ENCODE measurements at regions not wholly inside any gene's neighbourhood (a gene's known extent, or its start where the extent isn't known, plus 50 kb on each side); places are given as distances from the start of the nearest gene placed in this dataset.

DNA sequence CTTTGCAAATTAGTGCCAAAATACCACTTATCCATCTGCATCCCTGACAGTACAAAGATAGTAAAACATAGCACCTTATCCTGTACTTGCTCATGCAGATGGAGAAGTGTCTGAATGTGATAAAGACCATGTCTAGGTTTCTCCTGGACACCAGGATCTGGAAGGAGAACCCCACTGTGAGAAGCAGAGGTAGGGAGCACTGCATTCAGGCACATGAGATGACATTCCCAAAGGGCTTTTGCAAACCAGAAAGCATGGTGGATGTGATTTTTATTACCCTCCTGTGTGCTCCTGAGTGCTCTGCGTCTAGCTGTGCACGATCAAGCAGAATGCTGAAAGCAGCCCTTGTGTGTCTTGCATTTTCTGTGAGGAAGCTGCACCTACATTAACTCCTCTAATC is 857.6 kb upstream of the ID2 start:
- in situ Hi-C loops (cut with MboI; ENCODE audit: low sequenced_read_pairs), result no loop called here

DNA sequence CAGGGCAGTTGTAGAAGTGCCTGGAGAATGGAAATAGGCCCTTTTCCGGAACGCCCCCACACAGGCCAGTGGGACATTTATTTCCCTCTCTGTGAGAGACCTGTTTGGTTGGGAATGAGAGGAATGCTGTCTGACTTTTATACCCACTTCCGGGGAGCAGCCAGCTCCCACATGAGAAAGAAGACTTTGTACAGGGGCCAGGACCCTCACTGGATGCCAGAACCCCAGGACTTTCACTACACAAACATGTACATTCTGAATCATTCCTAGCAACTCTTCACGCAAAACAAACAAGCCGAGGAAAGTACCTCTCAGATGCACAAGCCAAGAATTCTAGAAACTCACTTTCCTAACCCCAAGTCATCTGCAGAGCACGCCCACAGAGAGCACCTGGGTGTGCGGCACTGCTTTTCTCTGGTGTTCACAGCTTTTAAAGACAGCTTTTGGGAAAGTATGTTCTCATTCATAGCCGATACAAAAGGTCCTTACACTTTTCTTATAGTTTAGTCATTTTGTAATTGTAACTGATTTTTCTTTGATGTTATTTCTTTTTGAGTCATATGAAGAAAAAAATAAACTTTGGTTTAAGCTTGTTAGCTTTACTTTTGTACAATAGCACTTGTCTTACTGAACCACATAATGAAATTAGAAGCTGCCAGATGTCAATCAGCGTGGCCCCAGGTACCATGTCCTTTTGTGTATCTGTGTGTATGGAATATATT is 856.1 kb upstream of the ID2 start:
- in situ Hi-C loops (cut with MboI; ENCODE audit: low sequenced_read_pairs), result no loop called here

DNA sequence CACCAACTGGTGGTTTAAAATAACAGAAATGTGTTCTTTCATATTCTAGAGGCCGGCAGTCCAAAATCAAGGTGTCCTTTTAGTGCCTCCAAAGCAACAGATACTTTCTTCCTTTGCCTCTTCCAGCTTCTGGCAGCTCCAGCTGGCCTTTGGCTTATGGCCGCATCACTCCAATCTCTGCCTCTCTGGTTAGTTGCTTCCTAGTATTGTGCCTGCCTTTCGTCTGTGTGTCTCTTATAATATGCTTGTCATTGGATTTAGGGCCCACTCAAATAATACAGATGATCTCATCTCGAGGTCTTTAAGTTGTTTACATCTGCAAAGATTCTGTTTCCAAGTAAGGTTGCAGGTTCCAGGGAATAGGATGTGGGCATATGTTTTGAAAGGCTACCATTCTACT is 855.2 kb upstream of the ID2 start:
- in situ Hi-C loops (cut with MboI; ENCODE audit: low sequenced_read_pairs), result no loop called here

DNA sequence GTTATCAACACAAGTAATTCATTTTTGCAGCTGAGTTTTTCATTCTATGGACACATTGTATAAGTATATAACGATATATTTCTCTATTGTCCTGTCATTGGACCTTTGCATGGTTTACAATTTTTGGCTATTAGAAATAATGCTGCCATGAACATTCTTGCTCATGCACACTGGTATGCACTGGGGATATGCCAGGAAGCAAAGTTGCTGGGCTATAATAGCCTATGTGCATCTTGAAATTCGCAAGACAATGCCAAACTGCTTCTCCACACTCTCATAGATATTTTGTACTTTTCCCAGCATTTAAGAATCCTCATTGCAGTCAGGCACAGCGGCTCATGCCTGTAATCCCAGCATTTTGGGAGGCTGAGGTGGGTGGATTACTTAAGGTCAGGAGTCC is 852.6 kb upstream of the ID2 start:
- in situ Hi-C loops (cut with MboI; ENCODE audit: low sequenced_read_pairs), result no loop called here

DNA sequence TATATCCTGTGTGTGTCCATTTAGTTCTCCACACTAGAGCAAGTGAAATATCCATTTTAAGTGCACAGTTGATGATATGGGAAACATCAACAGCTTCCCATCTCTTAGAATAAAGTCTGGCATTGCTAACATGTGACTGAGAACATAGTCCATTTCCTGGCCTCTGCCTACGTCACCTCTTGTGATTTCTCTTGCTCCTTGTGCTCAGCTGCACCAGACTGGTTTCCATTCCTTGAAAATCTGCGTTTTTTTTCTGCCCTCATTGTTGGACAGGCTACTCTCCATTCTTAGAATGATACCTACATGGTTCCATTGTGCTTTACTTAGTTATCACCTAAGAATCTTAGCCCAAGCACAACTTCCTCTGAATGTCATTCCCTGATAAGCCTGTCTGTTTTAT is 851.2 kb upstream of the ID2 start:
- in situ Hi-C loops (cut with MboI; ENCODE audit: low sequenced_read_pairs), result no loop called here

DNA sequence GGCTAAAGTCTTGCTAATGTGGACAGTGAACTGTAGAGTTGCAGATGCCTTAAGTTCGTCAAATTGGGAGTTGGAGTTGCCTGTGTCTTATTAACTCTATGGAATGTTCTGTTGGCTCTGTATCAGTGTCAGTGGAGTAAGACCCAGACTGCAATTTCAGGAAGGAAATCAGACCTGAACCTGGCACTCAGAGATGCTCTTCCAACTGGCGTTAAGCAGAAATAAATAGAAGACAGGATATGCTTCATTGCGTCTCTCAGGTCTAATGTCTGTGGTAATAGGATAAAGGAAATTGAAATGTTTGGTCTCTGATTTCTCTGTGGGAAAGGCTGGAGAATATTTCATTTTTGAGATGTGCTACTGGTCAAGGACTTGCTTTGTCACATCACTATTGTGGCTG is 846.7 kb upstream of the ID2 start:
- in situ Hi-C loops (cut with MboI; ENCODE audit: low sequenced_read_pairs), result no loop called here

DNA sequence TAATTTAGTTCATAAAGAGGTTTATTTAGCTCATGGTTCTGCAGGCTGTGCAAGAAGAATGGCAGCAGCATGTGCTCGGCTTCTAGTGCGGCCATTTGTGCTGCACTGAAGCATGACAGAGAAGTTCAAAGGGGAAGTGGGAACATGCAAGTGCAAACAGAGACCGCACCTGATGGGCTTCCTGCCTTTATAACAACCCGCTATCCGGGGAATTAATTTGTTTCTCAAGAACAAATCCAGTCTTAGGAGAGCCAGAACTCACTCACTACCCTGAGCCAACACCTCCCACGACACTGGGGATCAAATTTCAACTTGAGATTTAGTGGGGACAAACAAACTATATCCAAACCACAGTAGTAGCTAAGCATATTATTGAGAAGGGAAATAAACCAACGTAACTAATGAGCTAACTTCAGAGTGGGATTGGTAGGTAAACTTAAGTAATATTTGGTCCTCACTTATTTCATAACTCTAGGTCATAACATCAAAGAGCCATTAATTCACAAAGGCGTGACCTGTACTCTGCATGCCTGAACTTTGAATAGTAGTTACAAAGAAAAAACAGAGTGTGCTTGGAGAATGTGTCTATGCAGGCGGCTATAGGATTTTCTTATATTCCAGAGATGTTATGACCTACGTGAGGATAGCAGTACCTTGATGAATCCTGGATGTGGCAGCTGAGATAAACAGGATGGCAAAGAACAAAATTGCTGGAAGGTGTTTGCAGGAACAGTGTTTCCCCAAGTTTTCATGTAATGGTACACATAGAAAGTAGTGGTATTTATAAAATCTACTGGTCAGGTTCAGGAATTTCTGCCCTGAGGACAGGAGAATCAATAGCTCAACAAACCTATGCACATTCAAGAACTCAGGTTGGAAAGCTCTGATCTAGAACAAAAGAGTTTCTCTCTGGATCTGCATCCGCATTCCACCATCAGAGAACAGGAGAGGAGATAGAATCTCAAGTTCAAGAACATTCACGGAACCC is 845.9 kb upstream of the ID2 start:
- in situ Hi-C loops (cut with MboI; ENCODE audit: low sequenced_read_pairs), result no loop called here

DNA sequence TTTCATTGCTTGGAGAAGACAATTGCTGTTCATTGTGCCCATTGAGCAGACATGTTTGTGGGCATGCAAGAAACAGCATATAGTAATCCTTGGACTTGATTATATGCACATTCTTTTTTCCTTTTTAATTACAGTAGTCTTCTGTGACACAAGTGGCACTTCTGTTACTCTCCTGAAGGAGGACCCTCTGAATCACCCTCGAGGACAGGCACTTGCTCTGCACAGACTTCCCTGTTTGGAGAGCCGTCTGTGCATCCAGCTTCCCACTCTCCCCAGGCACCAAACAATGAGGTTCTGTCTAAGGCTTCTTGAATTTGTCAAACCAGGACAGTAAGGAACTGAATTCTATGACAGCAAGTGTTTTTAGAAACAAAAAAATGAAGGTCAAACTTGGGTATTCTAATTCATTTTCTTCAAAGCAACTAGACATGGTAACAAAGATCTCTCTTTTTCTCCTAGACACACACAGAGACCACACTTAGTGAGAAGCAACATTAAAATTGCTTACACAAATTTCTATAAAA is 844.6 kb upstream of the ID2 start:
- in situ Hi-C loops (cut with MboI; ENCODE audit: low sequenced_read_pairs), result no loop called here

DNA sequence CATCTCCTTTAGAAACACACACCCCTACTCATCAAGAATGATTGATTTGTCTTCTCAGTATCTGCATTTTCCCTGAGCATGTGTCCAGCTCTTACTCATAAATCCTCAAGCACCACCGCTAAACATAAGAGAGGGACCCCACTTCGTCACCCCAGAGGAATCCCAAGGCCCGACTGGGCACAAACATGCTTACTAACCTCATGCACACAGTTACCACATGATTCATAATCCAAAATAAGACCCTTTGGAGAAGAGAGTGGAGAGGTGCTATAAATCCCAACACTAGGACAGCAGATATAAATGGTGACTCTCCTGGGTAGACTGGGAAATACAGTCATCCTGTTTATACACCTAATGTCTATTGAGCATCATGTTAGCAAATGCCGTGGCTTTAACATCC is 843.2 kb upstream of the ID2 start:
- in situ Hi-C loops (cut with MboI; ENCODE audit: low sequenced_read_pairs), result no loop called here

DNA sequence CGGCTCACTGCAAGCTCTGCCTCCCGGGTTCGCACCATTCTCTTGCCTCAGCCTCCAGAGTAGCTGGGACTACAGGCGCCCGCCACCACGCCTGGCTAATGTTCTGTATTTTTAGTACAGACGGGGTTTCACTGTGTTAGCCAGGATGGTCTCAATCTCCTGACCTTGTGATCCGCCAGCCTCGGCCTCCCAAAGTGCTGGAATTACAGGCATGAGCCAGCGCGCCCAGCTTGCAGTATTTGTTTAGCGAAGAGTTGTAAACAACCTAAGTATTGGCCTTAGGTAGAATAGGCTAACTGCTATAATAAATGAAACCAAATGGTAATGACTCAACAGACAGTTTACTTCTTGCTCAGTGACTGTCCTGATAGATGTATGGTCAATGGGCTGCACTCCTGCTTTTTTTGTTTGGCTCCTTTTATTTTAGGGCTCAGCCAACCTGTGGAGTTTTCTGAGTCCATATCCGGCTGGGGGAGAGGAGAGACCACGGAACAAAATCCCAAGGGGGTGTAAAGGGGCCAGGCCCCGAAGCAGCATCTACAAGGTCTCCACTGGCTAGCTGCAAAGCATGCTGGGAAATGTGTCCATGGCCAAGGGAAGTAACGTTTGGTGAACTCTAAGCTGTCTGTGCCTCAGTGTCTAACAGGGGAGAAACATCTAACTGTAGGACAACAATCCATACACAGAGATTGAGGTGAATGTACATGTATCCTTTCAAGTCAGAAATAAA is 841.0 kb upstream of the ID2 start:
- in situ Hi-C loops (cut with MboI; ENCODE audit: low sequenced_read_pairs), result no loop called here

DNA sequence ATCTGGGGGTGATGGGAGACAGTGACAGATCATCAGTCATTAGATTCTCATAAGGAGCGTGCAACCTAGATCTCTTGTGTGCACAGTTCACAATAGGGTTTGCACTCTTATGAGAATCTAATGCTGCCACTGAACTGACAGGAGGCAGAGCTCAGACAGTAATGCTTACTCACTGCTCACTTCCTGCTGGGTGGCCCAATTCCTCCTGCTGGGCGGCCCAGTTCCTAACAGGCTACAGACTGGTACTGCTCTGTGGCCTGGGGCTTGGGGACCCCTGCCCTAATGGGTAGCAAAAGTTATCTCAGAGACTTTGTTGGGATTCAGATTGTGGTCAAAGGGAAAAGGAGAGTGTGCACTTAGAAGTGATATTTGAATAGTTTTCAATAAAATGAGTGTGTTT is 840.1 kb upstream of the ID2 start:
- in situ Hi-C loops (cut with MboI; ENCODE audit: low sequenced_read_pairs), result no loop called here

DNA sequence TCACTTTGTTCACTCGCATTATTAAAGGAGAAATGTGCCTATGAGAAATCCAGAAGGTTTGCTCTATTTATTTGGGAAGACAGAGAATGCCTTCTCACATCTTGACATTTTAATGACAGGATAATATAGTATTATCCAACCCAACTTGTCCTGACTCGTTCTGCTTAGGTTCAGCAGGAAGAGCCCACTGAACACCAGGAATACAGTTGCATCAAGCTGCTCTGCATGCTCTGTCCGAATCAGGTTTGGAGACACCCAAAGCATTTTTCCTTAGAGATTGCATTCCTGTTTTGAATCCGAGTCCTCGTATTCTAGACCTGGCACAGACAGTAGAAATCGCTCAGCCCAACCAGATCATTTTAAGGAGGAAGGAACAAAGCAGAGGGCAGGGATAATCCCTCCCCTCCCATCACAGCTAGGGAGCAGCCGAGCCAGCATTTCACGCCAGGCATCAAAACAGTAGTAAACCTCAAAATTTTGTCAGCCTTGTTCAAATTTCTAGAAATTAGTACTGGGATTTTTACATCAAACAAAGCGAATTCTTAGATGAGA is 837.4 kb upstream of the ID2 start:
- in situ Hi-C loops (cut with MboI; ENCODE audit: low sequenced_read_pairs), result no loop called here

DNA sequence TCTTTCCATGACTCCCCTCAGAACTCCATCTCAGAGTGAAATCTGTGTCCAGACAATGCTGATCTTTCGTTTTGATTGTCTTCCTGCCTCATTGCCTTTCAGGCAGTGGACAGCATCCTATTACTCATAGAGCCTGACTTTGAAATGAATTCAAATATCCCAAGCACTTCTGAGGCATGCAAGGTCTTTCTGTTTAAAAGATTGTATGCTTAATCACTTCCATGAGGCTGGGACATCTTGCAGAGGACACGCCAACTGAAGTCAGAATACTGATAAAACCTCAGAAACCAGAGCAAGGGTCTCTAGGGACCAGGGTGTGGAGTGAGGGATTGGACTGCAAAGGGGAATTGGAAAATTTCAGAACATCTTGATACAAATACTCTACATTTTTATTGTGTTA is 836.5 kb upstream of the ID2 start:
- in situ Hi-C loops (cut with MboI; ENCODE audit: low sequenced_read_pairs), result no loop called here

DNA sequence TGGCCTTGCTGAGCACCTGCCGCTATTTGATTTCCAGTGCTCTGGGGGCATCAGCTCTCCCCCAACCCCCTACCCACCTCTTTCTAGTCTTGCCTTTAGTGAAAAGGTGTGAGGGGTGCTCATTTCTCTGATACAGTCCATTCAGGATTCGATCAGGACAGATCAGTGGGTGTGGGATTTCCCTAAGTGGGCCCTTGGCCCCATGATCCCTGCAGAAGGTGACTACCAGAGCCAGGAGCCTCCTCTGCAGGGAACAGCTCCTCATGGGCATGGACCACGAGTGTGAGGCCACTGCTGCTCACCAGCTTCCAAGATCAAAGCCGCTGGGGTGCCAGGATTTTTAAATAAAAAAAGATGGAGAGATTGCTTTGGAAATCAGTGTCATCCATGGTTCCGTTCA is 835.2 kb upstream of the ID2 start:
- in situ Hi-C loops (cut with MboI; ENCODE audit: low sequenced_read_pairs), result no loop called here

DNA sequence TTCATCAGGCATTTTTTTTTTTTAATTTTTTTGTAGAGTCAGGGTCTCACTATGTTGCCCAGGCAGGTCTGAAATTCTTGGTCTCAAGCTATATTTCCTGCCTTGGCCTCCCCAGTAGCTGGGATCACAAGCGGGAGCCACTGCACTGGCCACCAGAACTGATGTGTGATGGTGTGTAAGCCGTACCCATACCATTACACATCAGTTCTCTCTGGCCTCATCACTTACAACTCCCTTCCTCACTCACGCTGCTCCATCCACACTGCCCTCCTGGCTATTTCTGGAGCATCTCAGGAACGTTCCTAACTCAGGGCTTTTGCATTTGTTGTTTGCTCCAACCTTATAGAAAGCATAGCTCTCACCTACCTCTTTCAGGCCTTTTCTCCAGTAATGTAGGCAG is 834.5 kb upstream of the ID2 start:
- in situ Hi-C loops (cut with MboI; ENCODE audit: low sequenced_read_pairs), result no loop called here

DNA sequence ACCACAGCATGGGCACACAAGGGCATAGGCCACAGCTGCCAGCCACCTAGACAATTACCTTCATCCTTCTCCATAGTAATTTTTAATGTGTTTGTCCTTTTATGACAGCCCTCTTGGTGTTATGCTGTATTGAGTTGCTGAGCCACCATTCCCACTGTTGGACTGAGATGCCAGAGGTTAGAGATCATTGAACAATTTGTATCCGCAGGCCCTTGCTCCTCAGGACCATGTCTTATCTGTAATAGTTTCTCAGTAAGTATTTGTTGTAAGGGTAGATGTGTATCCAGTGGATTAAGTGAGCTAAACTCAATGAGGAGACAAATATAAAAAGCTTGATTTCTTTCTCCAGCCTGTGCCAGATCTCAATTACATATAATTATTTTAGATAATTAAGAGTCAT is 832.8 kb upstream of the ID2 start:
- in situ Hi-C loops (cut with MboI; ENCODE audit: low sequenced_read_pairs), result no loop called here

DNA sequence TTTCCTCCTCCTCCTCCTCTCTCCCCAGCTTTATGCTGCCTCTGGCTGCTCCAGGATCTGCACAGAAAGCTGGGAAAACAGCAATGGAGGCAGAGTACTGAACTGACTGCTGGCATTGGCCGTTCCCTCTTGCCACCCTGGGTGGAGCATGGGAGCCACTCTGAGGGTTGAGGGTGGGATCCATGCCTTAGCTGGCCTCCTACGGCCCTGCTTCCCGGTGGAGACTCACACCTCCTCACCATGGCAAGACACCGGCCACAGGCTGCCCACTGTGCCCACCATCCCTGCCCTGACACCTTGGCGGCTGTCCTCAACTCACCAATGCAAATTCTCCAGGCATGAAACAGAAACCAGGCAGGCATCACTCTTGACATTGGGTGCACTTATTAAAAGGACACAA is 832.3 kb upstream of the ID2 start:
- in situ Hi-C loops (cut with MboI; ENCODE audit: low sequenced_read_pairs), result no loop called here

DNA sequence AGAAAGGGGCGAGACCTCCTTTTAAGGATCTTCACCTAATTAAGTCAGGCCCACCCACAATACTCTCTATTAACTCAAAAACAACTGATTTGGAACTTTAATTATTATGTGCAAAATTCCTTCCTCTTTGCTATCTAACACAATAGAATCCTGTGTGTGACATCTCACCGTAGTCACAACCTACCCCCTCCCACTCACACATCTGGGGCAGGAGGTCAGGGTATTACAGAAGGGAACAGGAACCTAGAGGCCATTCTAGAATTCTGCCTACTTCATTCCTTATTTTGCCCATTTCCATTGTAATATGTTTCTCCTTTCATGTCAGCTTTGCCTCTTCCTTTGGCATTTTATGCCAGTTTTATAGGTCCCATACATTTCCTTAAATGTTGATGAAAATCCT is 829.3 kb upstream of the ID2 start:
- in situ Hi-C loops (cut with MboI; ENCODE audit: low sequenced_read_pairs), result no loop called here

DNA sequence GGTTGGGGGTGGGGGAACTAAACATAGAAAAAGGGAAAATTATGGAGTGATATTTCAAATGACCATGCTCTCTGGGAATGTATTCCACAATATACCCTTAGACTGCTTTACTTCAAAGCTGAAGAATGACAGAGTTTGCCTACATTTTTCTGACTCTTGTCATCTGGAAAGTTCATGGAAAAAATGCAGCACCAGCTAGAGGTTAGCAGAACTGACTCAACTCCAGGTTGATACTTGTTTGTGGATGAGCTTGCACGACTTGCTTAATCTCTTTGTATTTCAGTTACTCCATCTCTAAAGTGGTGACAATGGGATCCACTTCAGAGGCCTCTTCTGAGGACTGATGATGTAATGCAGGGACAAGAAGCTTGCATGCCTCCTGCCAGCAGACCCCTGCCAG is 824.0 kb upstream of the ID2 start:
- in situ Hi-C loops (cut with MboI; ENCODE audit: low sequenced_read_pairs), result no loop called here

DNA sequence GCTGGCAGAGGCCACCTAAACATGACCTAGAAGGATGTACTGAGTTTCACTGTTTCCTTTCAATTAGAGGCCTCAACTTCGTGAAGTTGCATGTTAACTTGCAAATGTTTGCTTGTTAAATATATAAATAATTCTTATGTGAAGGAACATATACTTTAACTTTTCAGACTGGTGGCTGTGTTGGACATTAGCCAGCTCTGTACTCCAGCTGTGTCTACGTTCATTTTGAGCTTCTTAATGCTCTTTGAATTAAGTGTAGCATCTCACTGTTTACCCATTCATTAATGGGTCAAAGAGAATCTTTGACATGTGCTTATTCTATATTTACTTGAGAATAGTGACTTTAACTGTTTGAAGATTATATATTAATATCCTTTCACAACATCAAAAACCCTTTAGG is 823.2 kb upstream of the ID2 start:
- in situ Hi-C loops (cut with MboI; ENCODE audit: low sequenced_read_pairs), result no loop called here

DNA sequence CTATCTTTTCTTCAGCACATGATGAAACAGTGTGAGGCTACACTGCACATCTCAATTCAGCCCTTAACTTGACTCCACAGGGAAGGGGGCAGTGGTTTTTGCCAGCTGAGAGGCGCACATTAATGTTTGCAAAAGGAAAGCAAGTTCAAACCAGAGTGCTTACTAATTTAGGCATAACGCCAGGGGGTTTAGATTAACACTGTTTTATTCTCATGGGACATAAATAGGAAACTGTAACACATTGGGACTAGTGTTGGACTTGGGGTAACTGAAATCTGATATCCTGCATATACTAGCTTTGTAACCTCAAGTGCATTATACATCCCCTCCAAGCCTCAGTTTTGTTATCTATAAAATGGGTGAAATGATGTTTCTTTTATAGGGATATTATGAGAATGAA is 821.2 kb upstream of the ID2 start:
- in situ Hi-C loops (cut with MboI; ENCODE audit: low sequenced_read_pairs), result no loop called here
